ENCODE measurements at regions not wholly inside any gene's neighbourhood (a gene's known extent, or its start where the extent isn't known, plus 50 kb on each side); places are given as distances from the start of the nearest gene placed in this dataset.

GRCh38 chr9:26744191-26744965, 148.2 kb downstream of the CAAP1 start:
- Histone ChIP-seq H3K4me3 (no peak overlapping the region), H3K27me3 (no peaks in the 10 kb centered on the region), H3K9me3 (peaks cover 0 to 12% (median 0%) of the 10 kb centered on the region in 11 donors), H3K36me3 (no peaks in the 10 kb centered on the region), H3K4me1 (no peaks in the 10 kb centered on the region), H3K27ac (no peak overlapping the region)
- WGBS, 2 donors: 35 to 41% methylated on average over 2 of the region's 2 CpGs
- ATAC-seq (no peak), DNase-seq (no peak)
- TF ChIP-seq, protein P1, sequence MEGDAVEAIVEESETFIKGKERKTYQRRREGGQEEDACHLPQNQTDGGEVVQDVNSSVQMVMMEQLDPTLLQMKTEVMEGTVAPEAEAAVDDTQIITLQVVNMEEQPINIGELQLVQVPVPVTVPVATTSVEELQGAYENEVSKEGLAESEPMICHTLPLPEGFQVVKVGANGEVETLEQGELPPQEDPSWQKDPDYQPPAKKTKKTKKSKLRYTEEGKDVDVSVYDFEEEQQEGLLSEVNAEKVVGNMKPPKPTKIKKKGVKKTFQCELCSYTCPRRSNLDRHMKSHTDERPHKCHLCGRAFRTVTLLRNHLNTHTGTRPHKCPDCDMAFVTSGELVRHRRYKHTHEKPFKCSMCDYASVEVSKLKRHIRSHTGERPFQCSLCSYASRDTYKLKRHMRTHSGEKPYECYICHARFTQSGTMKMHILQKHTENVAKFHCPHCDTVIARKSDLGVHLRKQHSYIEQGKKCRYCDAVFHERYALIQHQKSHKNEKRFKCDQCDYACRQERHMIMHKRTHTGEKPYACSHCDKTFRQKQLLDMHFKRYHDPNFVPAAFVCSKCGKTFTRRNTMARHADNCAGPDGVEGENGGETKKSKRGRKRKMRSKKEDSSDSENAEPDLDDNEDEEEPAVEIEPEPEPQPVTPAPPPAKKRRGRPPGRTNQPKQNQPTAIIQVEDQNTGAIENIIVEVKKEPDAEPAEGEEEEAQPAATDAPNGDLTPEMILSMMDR (IDR thresholded peaks at IDR 0.05): peak; percentile 62 to 86 (median 80)
- intact Hi-C loops (cut with DNase I): loop anchor here in 8 of 10 donors (1.0 to 10.0 kb wide), 6 partner anchors 120 to 533 kb away; no protein-coding TSS in a partner anchor

DNA sequence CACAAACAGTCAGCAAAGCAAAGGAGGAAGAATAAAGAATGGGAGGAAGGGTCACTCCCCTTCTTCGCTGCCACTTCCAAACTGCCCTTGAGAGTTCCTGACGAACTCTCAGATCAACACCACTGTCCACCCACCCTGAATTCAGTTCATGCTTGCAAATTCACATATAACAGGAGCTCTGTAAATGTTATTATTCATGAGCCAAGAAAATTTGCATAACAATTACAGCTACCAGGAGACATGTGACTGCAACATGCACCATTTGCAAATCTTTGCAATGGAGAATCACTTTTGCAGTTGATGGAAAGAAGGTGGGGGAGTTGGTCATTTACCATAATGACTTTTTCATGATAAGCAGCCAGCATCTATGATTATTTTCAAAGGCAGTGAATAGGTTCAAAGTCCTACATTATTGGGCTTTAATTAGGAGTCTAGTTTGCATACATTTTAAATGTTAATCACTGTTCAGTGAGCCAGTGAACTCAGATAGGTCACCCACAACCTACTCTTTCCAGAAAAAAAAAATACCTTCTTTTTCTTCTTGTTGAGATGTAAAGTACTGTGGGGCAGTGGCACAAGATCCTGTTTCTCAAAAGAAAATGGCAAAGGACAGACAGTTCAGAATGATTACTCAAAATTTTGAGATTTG, 149.7 kb downstream of the CAAP1 start:
- 15 to 17% methylated on average over 2 of the region's 2 CpGs for WGBS, 2 donors
- H3K27me3 ChIP-seq: no peaks in the 10 kb centered on the region
- no peaks in the 10 kb centered on the region for H3K36me3 ChIP-seq
- intact Hi-C loops (cut with DNase I): loop anchor here in 5 of 10 donors (5.0 to 10.0 kb wide), 4 partner anchors 122 to 534 kb away; no protein-coding TSS in a partner anchor
- peaks cover 0 to 25% (median 0%) of the 10 kb centered on the region in 11 donors for H3K9me3 ChIP-seq
- TF ChIP-seq, protein P1 (IDR thresholded peaks at IDR 0.05): no peak
- no peaks in the 10 kb centered on the region for H3K4me1 ChIP-seq
- no peak for ATAC-seq
- H3K27ac ChIP-seq: no peak overlapping the region
- no peak overlapping the region for H3K4me3 ChIP-seq
- DNase-seq: no peak

DNA sequence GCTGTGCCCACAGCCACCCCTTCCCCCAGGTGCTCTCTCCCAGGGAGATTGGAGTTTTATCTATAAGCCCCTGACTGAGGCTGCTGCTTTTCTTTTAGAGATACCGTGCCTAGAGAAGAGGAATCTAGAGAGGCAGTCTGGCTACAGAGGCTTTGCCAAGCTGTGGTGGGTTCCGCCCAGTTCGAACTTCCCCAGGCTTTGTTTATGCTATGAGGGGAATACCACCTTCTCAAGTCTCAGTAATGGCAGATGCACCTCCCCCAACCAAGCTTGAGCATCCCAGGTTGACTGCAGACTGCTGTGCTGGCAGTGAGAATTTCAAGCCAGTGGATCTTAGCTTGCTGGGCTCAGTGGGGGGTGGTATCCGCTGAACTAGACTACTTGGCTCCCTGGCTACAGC, 157.4 kb downstream of the CAAP1 start:
- Histone ChIP-seq H3K27ac (no peak overlapping the region), H3K9me3 (peaks cover 0 to 42% (median 0%) of the 10 kb centered on the region in 11 donors), H3K4me1 (no peaks in the 10 kb centered on the region), H3K27me3 (peaks cover 0 to 4% (median 0%) of the 10 kb centered on the region in 7 donors), H3K36me3 (no peaks in the 10 kb centered on the region), H3K4me3 (no peak overlapping the region)
- intact Hi-C loops (cut with DNase I): no loop called here
- DNase-seq (no peak), ATAC-seq (no peak)
- TF ChIP-seq, protein P1 (IDR thresholded peaks at IDR 0.05): no peak
- WGBS, 2 donors: 81 to 83% methylated on average over 4 of the region's 4 CpGs

DNA sequence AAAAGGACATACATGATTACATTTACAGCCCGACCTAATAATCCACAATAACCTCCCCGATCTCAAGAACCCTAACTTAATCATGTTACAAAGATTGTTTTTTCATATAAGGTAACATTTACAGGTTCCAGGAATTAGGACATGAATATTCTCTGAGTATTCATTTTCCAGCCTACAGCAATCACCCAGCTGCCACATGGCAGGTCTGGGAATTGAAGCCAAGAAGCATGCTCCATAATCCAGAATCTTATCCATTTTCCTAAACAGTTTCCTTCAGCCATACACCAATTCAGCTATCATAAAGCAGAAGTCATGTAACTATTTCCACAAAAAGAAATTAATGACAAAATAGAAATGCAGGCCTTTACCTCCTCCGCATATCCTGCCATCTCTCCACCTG, 163.4 kb downstream of the CAAP1 start:
- Histone ChIP-seq H3K4me1 (no peaks in the 10 kb centered on the region), H3K4me3 (no peak overlapping the region), H3K27me3 (no peaks in the 10 kb centered on the region), H3K27ac (no peak overlapping the region), H3K9me3 (peaks cover 0 to 14% (median 0%) of the 10 kb centered on the region in 11 donors), H3K36me3 (no peaks in the 10 kb centered on the region)
- intact Hi-C loops (cut with DNase I): no loop called here
- DNase-seq (no peak), ATAC-seq (no peak)
- 89 to 92% methylated on average over 3 of the region's 3 CpGs for WGBS, 2 donors
- TF ChIP-seq, protein P1 (IDR thresholded peaks at IDR 0.05): no peak
